HG02970 (cell line): ENCODE measurements at regions not wholly inside any gene's neighbourhood (a gene's known extent, or its start where the extent isn't known, plus 50 kb on each side); places are given as distances from the start of the nearest gene placed in this dataset.
"Not testable (repeated sequence)": the region's sequence is repeated elsewhere in the genome, so short reads cannot be mapped to it uniquely, and the experiment has no call there.

ENCODE experiments used
- ATAC-seq: cut with Tn5 transposase; IDR thresholded peaks from one replicate; pipeline ENCODE4 v1.9.1; 2021; ENCODE audit warnings: mild to moderate bottlenecking, moderate library complexity, moderate number of reproducible peaks; ENCODE audit not compliant: unreplicated experiment, low FRiP score

DNA sequence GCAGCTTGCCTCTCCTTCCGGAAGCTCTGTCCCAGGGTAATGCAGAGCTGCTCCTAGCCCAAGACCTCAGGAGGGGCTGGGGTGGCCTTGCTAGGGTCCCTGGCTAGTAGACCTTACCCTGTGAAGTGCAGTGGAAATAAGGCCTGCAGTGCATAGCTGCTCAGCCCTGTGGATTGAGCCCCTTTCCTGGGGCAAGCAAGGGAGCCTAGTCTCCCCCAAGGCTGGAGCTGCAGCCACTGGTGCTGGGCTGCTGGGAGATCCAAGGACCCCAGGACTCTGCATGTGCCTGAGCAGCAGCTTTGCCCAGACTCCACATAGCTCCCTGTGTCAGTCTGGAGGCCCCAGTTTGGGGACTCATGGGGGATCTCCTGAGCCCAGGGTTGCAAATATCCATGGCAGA is 57.9 kb downstream of the FANCF start:
- no peak for ATAC-seq

GRCh38 chr11:22566293-22566692 is 59.3 kb downstream of the FANCF start:
- ATAC-seq: no peak

- ATAC-seq: no peak
Measured at GRCh38 chr11:22561283-22561682, 64.3 kb downstream of the FANCF start.

DNA sequence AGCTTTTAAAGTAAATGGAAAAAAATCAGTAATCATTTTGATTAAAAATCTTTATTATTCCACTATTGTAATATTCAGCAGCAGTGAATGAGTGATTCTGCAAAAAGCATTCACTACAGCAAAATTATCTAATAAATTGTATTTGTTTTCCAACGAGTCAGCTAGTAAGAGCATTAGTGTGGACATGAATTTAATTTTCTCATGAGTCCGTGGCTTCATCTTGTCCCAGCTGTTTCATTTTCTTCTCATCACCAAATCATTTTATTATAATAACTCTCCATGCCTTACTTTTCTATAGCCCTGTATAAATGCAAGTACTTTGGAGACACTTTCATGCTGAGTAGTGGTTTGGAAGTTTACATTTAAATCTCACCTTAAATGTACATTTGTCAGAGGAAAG is 66.2 kb downstream of the FANCF start:
- no peak for ATAC-seq

DNA sequence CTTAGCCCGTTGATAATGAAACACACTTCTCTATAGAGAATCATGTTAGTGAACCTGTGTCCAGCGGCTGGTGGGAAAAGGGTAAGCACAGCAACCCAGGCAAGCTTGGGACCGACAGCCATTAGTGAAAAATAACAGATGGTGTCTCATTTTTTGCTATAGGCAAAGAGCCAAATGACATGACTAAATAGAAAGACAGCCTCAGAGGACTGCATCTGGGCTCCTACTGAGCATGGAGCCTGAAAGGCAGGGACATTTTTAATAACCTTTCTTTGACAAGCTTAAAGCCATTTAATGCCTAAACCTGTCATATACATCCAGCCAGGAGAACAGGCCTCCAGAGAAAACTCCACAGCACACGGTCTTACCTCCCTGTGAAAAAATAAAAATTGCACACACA is 67.0 kb downstream of the FANCF start:
- no peak for ATAC-seq

GRCh38 chr11:22556381-22556780 is 69.2 kb downstream of the FANCF start:
- no peak for ATAC-seq

DNA sequence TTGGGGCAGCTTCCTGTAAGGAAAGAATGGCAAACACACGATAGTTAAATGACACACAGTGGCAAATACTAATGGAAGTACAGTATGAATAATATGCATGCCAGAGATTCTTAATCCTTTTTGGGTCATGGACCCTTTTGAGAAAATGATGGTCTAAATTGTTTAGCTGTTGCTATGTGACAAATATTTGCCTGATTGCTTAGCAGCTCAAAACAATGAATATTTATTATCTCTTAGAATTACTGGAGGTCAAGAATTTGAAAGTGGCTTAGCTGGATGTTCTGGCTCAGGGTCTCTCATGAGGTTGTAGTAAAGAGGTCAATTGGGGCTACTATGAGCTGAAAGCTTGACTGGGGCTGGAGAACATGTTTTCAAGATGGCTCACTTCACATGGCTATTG is 69.7 kb downstream of the FANCF start:
- no peak for ATAC-seq

- peak; percentile 71 for ATAC-seq
Measured at GRCh38 chr11:22554221-22554620, 71.4 kb downstream of the FANCF start.

- ATAC-seq: no peak
Measured at GRCh38 chr11:22552885-22553284, 72.7 kb downstream of the FANCF start.

- no peak for ATAC-seq
Measured at GRCh38 chr11:22546746-22547145, 78.9 kb downstream of the FANCF start.

GRCh38 chr11:22543261-22543660 is 82.4 kb downstream of the FANCF start:
- ATAC-seq: no peak

- ATAC-seq: no peak
Measured at GRCh38 chr11:22539821-22540256, 85.8 kb downstream of the FANCF start.

DNA sequence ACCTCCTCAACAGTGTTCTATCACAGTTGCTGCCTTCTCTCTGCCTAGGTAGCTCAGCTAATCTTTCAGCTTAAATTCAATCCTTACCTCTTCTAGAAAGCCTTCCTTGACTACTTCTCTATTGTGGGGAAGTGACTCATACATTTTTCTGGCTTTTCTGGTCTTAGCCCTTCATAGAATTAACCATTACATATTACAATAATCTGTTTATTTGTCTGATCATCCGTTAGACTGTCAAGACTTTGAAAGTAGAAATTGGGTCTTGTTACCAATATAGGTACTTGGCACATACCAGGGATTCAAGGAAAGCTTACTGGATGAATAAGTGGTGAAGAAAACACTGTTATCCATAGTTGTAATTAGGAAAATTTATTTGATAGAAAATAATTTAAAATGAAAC is 89.6 kb downstream of the FANCF start:
- no peak for ATAC-seq

DNA sequence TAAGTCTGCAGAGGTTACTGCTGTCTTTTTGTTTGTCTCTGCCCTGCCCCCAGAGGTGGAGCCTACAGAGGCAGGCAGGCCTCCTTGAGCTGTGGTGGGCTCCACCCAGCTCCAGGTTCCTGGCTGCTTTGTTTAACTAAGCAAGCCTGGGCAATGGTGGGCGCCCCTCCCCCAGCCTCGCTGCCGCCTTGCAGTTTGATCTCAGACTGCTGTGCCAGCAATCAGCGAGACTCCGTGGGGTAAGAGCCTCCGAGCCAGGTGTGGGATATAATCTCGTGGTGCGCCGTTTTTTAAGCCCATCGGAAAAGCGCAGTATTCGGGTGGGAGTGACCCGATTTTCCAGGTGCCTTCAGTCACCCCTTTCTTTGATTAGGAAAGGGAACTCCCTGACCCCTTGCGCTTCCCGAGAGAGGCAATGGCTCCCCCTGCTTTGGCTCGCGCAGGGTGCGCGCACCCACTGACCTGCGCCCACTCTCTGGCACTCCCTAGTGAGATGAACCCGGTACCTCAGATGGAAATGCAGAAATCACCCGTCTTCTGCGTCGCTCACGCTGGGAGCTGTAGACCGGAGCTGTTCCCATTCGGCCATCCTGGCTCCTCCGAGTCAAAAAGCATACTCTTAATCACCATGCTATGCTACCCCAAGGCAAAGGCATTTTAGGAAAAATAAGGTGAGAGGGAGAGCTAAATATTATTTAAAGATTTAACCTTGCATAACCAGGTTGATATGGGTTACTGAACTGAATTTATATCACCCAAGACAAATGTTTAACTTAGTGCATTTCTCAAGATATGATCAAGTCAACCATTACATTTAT is 96.8 kb downstream of the FANCF start:
- ATAC-seq: not testable (repeated sequence)

- no peak for ATAC-seq
Measured at GRCh38 chr11:22522225-22522624, 103.4 kb downstream of the FANCF start.

DNA sequence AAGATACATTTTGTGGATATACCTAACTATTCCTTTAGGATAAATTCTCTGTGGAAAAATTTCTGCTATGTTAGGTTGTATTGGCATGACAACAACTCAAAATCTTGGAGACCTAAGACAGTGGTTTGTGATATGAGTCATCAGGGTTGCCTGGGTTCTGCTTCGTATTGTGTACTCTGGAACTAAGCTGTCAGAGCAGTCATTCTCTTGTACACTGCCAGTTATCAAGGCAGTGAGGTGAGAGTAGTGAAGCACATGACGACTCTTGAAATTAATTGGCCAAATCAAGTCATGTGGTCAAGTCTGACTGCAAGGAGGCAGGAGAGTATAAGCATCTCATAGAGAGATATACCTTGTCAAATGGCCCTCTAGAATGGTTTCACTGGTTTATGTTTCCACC is 104.4 kb downstream of the FANCF start:
- peak; percentile 82 for ATAC-seq

DNA sequence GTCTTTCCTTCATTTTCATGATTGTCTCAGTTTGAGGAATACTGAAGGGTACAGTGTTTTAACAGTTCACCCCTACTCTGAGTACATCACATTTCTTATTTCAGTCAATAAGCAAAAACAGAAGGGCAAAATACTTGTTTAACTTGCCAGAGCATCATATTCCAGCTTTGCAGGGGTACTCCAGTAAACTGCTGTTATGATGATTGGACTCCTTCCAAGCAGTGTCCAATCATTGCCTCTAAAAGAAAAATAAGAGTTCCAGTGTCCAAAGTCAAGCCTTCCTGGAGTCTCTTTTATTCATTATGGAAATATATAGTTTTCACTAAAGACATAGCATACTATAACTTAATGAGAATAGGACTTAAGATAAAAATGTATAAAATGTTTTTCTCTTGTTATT is 105.1 kb downstream of the FANCF start:
- ATAC-seq: no peak

DNA sequence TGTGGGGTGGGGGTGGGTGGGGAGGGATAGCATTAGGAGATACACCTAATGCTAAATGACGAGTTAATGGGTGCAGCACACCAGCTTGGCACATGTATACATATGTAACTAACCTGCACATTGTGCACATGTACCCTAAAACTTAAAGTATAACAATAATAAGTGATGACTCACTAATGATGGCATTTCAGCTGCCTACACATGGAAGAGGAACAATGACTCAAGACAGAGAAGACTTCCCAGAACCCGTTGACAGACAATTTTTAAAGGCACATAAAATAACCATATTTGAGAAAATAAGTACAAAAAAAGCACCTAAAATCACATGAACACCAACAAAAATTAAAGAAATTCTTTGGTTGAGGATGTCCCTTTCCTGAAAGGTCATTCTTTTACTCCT is 107.3 kb downstream of the FANCF start:
- ATAC-seq: not testable (repeated sequence)

DNA sequence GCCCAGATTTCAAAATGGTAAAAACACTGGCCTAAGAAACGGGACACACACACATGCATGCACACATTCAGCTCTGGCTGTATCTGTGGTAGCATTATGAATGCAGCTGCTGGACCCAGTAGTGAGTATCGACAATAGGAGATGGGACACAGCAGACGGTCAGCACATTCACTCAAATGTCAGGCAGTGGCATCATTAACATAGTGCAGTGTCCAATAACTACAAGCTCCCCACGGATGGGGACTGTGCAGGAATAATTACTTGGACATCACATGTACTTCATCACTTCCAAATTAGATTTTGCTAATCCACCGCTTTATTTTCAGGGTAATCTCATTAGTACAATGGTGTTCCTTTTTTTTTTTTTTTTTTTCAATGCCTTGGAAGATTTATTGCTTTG is 109.5 kb downstream of the FANCF start:
- no peak for ATAC-seq

GRCh38 chr11:22512457-22512856 is 113.2 kb downstream of the FANCF start:
- ATAC-seq: no peak

DNA sequence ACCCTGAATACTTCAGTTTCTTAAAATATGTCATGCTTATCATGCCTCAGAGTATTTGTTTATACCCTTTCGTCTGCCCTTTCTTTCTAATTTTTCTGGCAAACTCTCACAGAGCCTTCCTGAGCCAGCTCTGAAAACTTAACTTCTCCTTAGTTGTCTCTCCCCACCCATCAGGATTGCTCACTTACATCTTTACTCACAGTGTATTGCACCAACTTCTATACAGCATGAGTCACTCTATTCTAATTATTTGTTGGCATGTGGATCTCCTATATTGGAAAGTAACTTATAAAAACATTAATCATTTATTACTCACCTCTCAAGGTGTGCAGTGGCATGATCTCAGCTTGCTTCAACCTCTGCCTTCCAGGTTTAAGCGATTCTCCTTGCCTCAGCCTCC is 114.9 kb downstream of the FANCF start:
- no peak for ATAC-seq

DNA sequence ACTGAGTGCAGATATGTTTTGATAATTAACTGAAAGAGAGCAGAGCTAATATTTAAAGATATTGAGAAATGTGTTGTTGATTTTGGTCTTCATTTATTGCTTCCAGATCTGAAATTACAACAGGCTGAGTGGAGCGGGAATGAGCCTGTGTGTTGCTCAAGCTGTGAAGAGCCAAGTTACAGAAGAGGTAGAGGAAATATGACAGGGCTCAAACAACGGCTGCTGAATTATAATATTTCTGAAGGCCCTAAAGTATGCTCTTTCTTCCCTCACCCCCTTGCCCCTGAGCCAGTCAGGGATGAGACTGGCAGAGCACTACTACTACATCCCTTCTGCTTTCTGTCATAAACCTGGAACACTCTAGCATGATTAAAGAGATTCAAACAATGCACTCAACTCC is 115.6 kb downstream of the FANCF start:
- no peak for ATAC-seq

DNA sequence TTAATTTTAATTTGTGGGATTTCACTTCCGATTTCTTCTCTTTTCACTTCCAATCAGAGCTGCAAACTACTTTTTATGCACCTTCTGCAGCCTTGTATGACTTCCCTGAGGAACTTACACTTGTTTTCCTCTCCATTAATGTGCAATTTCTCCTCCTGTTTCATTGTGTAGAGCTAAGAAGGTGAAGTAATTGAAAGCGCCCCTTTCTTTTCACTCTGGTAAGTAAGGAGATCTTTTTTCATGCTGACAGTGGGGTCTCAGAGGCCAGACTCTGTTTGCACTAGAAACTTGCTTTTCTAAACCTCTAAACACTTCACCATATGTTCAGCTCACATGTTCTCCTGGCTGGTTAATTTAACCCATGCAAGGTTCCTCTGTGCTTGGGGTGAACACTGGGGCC is 117.0 kb downstream of the FANCF start:
- no peak for ATAC-seq
